Esophagus squamous epithelium (tissue), 5 donors: ENCODE measurements at regions not wholly inside any gene's neighbourhood (a gene's known extent, or its start where the extent isn't known, plus 50 kb on each side); places are given as distances from the start of the nearest gene placed in this dataset.

ENCODE experiments used
- DNase-seq: peaks from one replicate; lab custom pipeline; 2025; lab: John Stamatoyannopoulos, UW
- H3K27ac ChIP-seq, 4 donors: fragments of 200-600 bp; sonication (generic); one replicate each; pipeline ENCODE4 v1.5.1; 2016 to 2019; ENCODE audit warnings: mild to moderate bottlenecking in 1 of 4
- H3K27me3 ChIP-seq, 4 donors: fragments of 200-600 bp; sonication (generic); 1 replicate in 3 of 4; 2 replicates in 1 of 4; pipeline versions ENCODE4 v1.5.1 to v1.6.0; 2017 to 2021; ENCODE audit warnings: antibody characterized with exemption in 1 of 4
- H3K36me3 ChIP-seq, 3 donors: fragments of 200-600 bp; sonication (generic); one replicate each; pipeline ENCODE4 v1.5.1; 2016 to 2019
- H3K4me1 ChIP-seq, 3 donors: fragments of 200-600 bp; sonication (generic); one replicate each; pipeline ENCODE4 v1.5.1; 2017 to 2019
- H3K4me3 ChIP-seq, 4 donors: fragments of 200-600 bp; sonication (generic); 1 replicate in 3 of 4; 2 replicates in 1 of 4; pipeline ENCODE4 v1.5.1; 2016 to 2019; ENCODE audit warnings: mild to moderate bottlenecking in 2 of 4, moderate library complexity in 1 of 4
- H3K9me3 ChIP-seq, 3 donors: fragments of 200-600 bp; sonication (generic); one replicate each; pipeline ENCODE4 v1.5.1; 2016 to 2019
- CTCF ChIP-seq, 6 experiments: fragments of 450-650 bp in 4 of 6; fragments of 200-600 bp in 2 of 6; sonication (generic) in 2 of 6; IDR thresholded peaks; one replicate each; pipeline ENCODE4 v1.5.1; 2016 to 2019; ENCODE audit warnings: antibody characterized with exemption in 6 of 6, mild to moderate bottlenecking in 4 of 6, moderate library complexity in 4 of 6
- POLR2A ChIP-seq, 4 donors: fragments of 450-650 bp; IDR thresholded peaks; one replicate each; pipeline ENCODE4 v1.6.1; 2017; ENCODE audit warnings: antibody characterized with exemption in 4 of 4, mild to moderate bottlenecking in 4 of 4, moderate library complexity in 3 of 4
- WGBS, 2 donors: methylation state at CpG; one replicate each; pipeline ENCODE4 v1.1.5; 2018; 5-methylcytosine and 5-hydroxymethylcytosine counted together
- intact Hi-C: fragments of 100-400 bp; cut with DNase I; formaldehyde crosslinking; loops from one replicate; pipeline ENCODE4 v1.15.0; 2022
- donor health status: DM: yes; HTN: yes; CAD: no.

GRCh38 chr5:106140101-106140500 is 1530.6 kb downstream of the EFNA5 start:
- Histone ChIP-seq H3K4me3 (no peak overlapping the region), H3K4me1 (no peaks in the 10 kb centered on the region), H3K27ac (no peak overlapping the region), H3K9me3 (no peaks in the 10 kb centered on the region), H3K27me3 (no peaks in the 10 kb centered on the region), H3K36me3 (no peaks in the 10 kb centered on the region)
- intact Hi-C loops: no loop called here
- 64 to 69% methylated on average over 2 of the region's 2 CpGs for WGBS, 2 donors
- DNase-seq: no peak
- TF ChIP-seq POLR2A (IDR thresholded peaks at IDR 0.05) (no peak), CTCF (IDR thresholded peaks at IDR 0.05) (no peak)

GRCh38 chr5:106136061-106136460 is 1534.7 kb downstream of the EFNA5 start:
- H3K9me3 ChIP-seq: no peaks in the 10 kb centered on the region
- H3K4me1 ChIP-seq: no peaks in the 10 kb centered on the region
- no peaks in the 10 kb centered on the region for H3K36me3 ChIP-seq
- intact Hi-C loops: no loop called here
- H3K27ac ChIP-seq: no peak overlapping the region
- TF ChIP-seq POLR2A (IDR thresholded peaks at IDR 0.05) (no peak), CTCF (IDR thresholded peaks at IDR 0.05) (no peak)
- H3K27me3 ChIP-seq: no peaks in the 10 kb centered on the region
- H3K4me3 ChIP-seq: no peak overlapping the region
- no peak for DNase-seq
- 27 to 41% methylated on average over 2 of the region's 2 CpGs for WGBS, 2 donors

- H3K27ac ChIP-seq: no peak overlapping the region
- no peaks in the 10 kb centered on the region for H3K27me3 ChIP-seq
- H3K4me1 ChIP-seq: no peaks in the 10 kb centered on the region
- DNase-seq: no peak
- intact Hi-C loops: no loop called here
- no peaks in the 10 kb centered on the region for H3K9me3 ChIP-seq
- WGBS, 2 donors: 72 to 91% methylated on average over 1 of the region's 1 CpG
- TF ChIP-seq CTCF (IDR thresholded peaks at IDR 0.05) (no peak), POLR2A (IDR thresholded peaks at IDR 0.05) (no peak)
- no peak overlapping the region for H3K4me3 ChIP-seq
- no peaks in the 10 kb centered on the region for H3K36me3 ChIP-seq
Measured at GRCh38 chr5:106135473-106135872, 1535.3 kb downstream of the EFNA5 start.

DNA sequence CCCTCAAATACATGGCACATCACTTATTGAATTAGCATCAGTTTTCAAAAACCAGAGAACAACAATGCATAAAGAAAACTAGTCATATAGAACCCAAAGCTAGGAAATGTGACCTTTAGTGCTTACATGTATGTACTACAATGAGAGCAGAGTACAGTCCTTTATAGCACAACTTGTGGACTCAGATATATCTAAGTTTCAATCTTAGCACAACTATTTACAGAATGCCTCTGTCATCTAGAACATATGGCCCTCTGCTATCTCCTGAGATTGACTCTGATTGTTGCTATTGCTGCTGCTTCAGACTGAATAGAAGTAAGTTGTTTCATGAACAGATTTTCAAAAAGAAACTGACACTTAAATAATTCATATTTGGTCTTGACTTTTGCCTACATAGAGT is 1536.2 kb downstream of the EFNA5 start:
- no peaks in the 10 kb centered on the region for H3K9me3 ChIP-seq
- intact Hi-C loops: no loop called here
- H3K36me3 ChIP-seq: no peaks in the 10 kb centered on the region
- H3K27me3 ChIP-seq: no peaks in the 10 kb centered on the region
- no peaks in the 10 kb centered on the region for H3K4me1 ChIP-seq
- TF ChIP-seq POLR2A (IDR thresholded peaks at IDR 0.05): no peak
- TF ChIP-seq CTCF (IDR thresholded peaks at IDR 0.05): no peak
- no peak overlapping the region for H3K4me3 ChIP-seq
- H3K27ac ChIP-seq: no peak overlapping the region
- no peak for DNase-seq

GRCh38 chr5:106127985-106128384 is 1542.8 kb downstream of the EFNA5 start:
- Histone ChIP-seq H3K4me1 (no peaks in the 10 kb centered on the region), H3K9me3 (no peaks in the 10 kb centered on the region), H3K4me3 (no peak overlapping the region), H3K27me3 (no peaks in the 10 kb centered on the region), H3K27ac (no peak overlapping the region), H3K36me3 (no peaks in the 10 kb centered on the region)
- no peak for TF ChIP-seq POLR2A (IDR thresholded peaks at IDR 0.05)
- no peak for TF ChIP-seq CTCF (IDR thresholded peaks at IDR 0.05)
- no peak for DNase-seq
- WGBS, 2 donors: 66 to 67% methylated on average over 2 of the region's 2 CpGs
- intact Hi-C loops: no loop called here
